GM12873 (cell line): ENCODE measurements at regions not wholly inside any gene's neighbourhood (a gene's known extent, or its start where the extent isn't known, plus 50 kb on each side); places are given as distances from the start of the nearest gene placed in this dataset.

Experiments used
- TF ChIP-seq, protein P1 (sequence below): IDR thresholded peaks from 2 replicates; pipeline ENCODE4 v1.5.1; 2012; ENCODE audit warnings: low read depth, mild to moderate bottlenecking, moderate library complexity, low read length, control low read depth; ENCODE audit not compliant: insufficient read depth; ENCODE audit errors: missing control alignments

GRCh38 chr2:198259496-198259895 lies 455.1 kb downstream of the PLCL1 start:
- TF ChIP-seq, protein P1, sequence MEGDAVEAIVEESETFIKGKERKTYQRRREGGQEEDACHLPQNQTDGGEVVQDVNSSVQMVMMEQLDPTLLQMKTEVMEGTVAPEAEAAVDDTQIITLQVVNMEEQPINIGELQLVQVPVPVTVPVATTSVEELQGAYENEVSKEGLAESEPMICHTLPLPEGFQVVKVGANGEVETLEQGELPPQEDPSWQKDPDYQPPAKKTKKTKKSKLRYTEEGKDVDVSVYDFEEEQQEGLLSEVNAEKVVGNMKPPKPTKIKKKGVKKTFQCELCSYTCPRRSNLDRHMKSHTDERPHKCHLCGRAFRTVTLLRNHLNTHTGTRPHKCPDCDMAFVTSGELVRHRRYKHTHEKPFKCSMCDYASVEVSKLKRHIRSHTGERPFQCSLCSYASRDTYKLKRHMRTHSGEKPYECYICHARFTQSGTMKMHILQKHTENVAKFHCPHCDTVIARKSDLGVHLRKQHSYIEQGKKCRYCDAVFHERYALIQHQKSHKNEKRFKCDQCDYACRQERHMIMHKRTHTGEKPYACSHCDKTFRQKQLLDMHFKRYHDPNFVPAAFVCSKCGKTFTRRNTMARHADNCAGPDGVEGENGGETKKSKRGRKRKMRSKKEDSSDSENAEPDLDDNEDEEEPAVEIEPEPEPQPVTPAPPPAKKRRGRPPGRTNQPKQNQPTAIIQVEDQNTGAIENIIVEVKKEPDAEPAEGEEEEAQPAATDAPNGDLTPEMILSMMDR = no peak

DNA sequence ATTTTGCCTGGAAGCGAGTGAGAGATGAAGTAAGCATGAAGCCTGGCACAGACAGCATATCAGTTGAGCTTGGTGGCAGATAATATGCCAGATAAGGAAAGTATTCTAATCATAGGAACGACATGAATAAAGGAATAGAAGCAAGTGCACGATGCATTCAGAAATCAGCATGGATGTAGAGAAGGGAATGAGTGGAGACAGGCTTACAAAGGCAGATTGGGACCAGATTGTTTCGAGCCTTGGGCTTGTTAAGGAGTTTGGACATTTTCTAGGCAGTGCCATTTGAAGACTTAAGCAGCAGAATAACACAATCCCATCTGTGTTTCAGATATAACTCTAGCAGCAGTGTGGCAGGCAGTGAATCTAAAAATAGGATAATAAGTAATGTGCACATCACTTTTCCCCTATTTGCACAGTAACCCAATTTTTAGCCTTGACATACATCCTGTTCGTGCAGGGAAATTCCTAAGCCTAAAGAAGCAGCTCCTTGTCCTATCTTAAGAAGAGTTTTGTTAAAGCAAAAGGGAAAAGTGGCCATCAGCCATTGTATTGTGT lies 450.2 kb downstream of the PLCL1 start:
- TF ChIP-seq, protein P1 = no peak

DNA sequence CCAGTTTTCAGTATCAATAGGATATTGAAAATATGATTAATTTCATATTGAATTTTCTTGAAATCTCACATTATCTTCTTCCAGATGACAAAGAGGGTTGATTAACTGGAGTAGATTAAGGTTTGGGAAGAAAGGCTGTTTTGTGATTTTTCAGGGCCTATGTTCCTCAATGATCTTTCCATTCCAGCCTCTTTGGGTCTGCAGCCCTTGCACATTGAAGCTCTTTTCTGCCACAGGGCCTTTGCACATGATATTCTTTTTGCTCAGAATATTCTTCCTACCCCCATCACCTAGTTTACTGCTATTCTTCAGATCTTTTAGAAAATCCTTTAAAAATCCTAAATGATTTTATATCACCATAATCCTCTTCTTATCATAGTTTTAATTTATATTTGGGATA lies 449.6 kb downstream of the PLCL1 start:
- TF ChIP-seq, protein P1 = no peak

- TF ChIP-seq, protein P1 = no peak
Observed at GRCh38 chr2:198252472-198252871, 448.1 kb downstream of the PLCL1 start.

- TF ChIP-seq, protein P1 = no peak
Observed at GRCh38 chr2:198242093-198242492, 437.7 kb downstream of the PLCL1 start.

DNA sequence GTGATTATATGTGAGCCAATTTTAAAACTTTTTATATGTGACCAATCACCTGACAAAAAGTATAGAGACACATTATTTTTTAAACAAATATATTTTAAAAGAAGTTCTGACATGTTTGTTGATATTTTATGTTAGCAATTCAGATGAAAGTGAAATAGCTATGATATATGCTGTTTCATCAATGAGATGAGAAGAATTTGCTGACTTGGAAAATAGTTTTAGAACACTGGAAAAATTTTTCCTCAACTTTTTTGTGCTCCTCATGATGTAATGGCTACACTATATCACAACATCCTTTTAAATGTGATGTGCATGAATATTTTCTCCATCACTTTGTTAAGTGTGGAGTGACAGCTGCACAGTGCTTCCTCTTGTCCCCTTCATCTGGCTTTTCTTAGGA lies 434.0 kb downstream of the PLCL1 start:
- TF ChIP-seq, protein P1 = no peak

DNA sequence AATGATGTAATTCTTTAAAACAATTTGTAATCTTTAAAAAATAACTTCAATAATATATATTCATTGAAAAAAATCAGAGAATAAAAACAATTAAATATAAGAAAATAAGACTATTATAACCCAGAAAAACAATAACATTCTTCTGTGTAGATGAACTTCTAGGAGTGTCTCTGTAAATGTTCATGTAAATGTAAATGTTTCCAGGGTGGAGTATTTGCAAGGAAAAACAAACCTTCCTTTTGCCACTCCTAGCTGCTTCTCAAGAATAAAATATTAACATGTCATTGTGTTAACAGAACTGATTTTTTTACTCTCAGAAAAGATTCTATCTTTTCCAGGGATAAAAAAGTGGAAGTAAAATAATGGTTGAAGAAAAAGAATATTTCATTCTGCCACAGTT lies 431.9 kb downstream of the PLCL1 start:
- TF ChIP-seq, protein P1 = no peak
